ENCODE measurements at regions not wholly inside any gene's neighbourhood (a gene's known extent, or its start where the extent isn't known, plus 50 kb on each side); places are given as distances from the start of the nearest gene placed in this dataset.

DNA sequence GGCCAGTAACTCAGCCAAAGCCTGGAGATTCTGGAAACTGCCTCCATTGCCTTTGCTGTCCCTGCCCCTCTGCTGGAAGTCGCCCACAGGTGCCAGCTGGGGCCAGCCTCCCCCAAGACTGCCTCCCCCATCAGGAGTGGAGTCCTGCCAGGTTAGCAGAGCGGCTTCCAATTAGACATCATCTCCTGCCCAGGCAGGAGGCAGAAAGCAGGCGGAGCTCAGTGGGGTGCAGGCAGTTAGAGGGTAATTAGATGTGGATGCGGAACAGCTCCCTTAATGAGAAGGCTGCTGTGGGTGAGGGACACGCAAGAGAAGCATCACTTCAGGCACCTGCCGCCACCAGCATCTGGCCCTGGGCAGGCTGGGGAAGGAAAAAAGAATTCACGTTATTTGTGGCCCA is 90.9 kb upstream of the TP53I11 start:
- TF ChIP-seq, protein P1, sequence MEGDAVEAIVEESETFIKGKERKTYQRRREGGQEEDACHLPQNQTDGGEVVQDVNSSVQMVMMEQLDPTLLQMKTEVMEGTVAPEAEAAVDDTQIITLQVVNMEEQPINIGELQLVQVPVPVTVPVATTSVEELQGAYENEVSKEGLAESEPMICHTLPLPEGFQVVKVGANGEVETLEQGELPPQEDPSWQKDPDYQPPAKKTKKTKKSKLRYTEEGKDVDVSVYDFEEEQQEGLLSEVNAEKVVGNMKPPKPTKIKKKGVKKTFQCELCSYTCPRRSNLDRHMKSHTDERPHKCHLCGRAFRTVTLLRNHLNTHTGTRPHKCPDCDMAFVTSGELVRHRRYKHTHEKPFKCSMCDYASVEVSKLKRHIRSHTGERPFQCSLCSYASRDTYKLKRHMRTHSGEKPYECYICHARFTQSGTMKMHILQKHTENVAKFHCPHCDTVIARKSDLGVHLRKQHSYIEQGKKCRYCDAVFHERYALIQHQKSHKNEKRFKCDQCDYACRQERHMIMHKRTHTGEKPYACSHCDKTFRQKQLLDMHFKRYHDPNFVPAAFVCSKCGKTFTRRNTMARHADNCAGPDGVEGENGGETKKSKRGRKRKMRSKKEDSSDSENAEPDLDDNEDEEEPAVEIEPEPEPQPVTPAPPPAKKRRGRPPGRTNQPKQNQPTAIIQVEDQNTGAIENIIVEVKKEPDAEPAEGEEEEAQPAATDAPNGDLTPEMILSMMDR (IDR thresholded peaks at IDR 0.05) = no peak
- no peak for TF ChIP-seq ZFX (IDR thresholded peaks at IDR 0.05; ENCODE audit: borderline replicate concordance)

Measured in 22Rv1 (cell line).